ENCODE measurements at regions not wholly inside any gene's neighbourhood (a gene's known extent, or its start where the extent isn't known, plus 50 kb on each side); places are given as distances from the start of the nearest gene placed in this dataset.

DNA sequence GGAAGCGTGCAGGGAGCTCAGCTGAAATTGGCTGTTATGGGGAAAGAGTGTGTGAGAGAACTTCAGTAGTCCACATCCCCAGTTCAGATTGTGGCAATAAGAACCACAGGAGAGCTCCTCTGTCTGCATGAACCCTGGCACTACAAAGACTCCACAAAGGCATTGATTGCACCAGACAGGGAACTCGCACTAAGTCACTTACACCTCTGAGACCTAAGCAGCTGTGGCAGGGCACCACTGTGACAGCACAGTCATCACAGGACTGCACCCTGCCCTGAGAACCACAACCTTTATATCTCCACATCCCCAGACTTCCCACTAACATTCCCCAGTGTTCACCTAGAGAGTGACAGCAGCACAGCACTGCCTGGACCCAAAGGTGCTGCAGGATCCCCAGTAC is 226.8 kb downstream of the XPNPEP1 start:
- Histone ChIP-seq H3K9ac (replicated peaks in 1 of 4; ENCODE audit: extremely low read depth in 1 of 4, low read depth in 3 of 4, low read length in 3 of 4) (no peak overlapping the region), H2BK15ac (ENCODE audit: low read length) (no peak overlapping the region), H2BK5ac (ENCODE audit: low read depth, low read length) (no peak overlapping the region), H2BK12ac (ENCODE audit: low read depth, low read length) (no peak overlapping the region), H3K56ac (replicated peaks; ENCODE audit: insufficient read length, low read depth, low read length) (no peak overlapping the region), H3K23me2 (ENCODE audit: low read depth, low read length) (no peaks in the 10 kb centered on the region), H4K91ac (replicated peaks; ENCODE audit: insufficient read length, low read length) (no peak overlapping the region), H3K79me2 (ENCODE audit: control insufficient read depth in 1 of 2, insufficient read depth in 2 of 2, low read length in 2 of 2) (no peaks in the 10 kb centered on the region), H3K23ac (ENCODE audit: insufficient read length) (no peak overlapping the region), H4K8ac (ENCODE audit: extremely low read depth, insufficient read depth, low read length) (no peak overlapping the region), H2BK20ac (ENCODE audit: low read length) (no peak overlapping the region), H3K18ac (ENCODE audit: extremely low read depth, low read length) (no peak overlapping the region), H2AFZ (ENCODE audit: low read length) (no peak overlapping the region), H3K4me3 (ENCODE audit: extremely low read depth in 1 of 4, insufficient read depth in 2 of 4, low read depth in 3 of 4, low read length in 4 of 4) (no peak overlapping the region), H4K20me1 (replicated peaks in 1 of 2; ENCODE audit: control insufficient read depth in 1 of 2, insufficient read depth in 2 of 2, low read length in 2 of 2) (no peaks in the 10 kb centered on the region), H2BK120ac (replicated peaks; ENCODE audit: low read depth, low read length) (no peak overlapping the region), H3K4me2 (ENCODE audit: insufficient read depth in 1 of 2, low read depth in 2 of 2, low read length in 2 of 2) (no peak overlapping the region), H2AK5ac (ENCODE audit: low read depth, low read length) (no peak overlapping the region), H3K79me1 (ENCODE audit: low read depth, low read length) (no peaks in the 10 kb centered on the region), H4K5ac (ENCODE audit: insufficient read length, low read depth, low read length) (no peak overlapping the region), H3K27me3 (replicated peaks in 1 of 4; ENCODE audit: control insufficient read depth in 3 of 4, extremely low read depth in 1 of 4, insufficient read depth in 3 of 4, low read length in 3 of 4) (no peaks in the 10 kb centered on the region), H3K14ac (ENCODE audit: insufficient read length) (no peak overlapping the region), H3K27ac (ENCODE audit: low read depth, low read length) (no peak overlapping the region), H3K4me1 (replicated peaks in 1 of 4; ENCODE audit: control insufficient read depth in 3 of 4, insufficient read depth in 4 of 4, low read length in 3 of 4) (no peaks in the 10 kb centered on the region), H3K36me3 (ENCODE audit: control insufficient read depth in 2 of 4, insufficient read depth in 4 of 4, low read length in 3 of 4) (no peaks in the 10 kb centered on the region), H3K4ac (replicated peaks; ENCODE audit: insufficient read length, low read depth, low read length) (no peak overlapping the region), H3K9me3 (ENCODE audit: insufficient read depth in 2 of 2, low read depth in 1 of 2, low read length in 1 of 2) (no peaks in the 10 kb centered on the region)
- DNase-seq (ENCODE audit: low read depth in 1 of 2, low spot score in 2 of 2): no peak
- WGBS, 2 experiments (ENCODE audit: extremely low coverage in 1 of 2, insufficient coverage in 1 of 2, insufficient read length in 1 of 2, insufficient replicate concordance in 2 of 2, low coverage in 1 of 2, low lambda C conversion rate in 2 of 2, missing lambda C conversion rate in 1 of 2): 80% methylated on average over 2 of the region's 2 CpGs; no CpG with 5 or more reads in 1 of the 2 experiments
- ChIA-PET CTCF (ENCODE audit: partially characterized antibody) (interaction anchor here (0.6 to 1.6 kb wide), 2 partner anchors 77 to 170 kb away, joined by 3 read pairs; no protein-coding TSS in a partner anchor), POLR2A (ENCODE audit: partially characterized antibody) (no interaction called here)
- no peak for FAIRE-seq
- TF ChIP-seq SIX5 (IDR thresholded peaks at IDR 0.05; ENCODE audit: low read depth, low read length) (no peak), SIN3A (conservative IDR thresholded peaks at IDR 0.05 in 1 of 2, IDR thresholded peaks at IDR 0.05 in 1 of 2; ENCODE audit: low read depth in 1 of 2, low read length in 2 of 2) (no peak), GTF2F1 (IDR thresholded peaks at IDR 0.05; ENCODE audit: borderline replicate concordance, low read depth, low read length) (no peak), BCL11A (IDR thresholded peaks at IDR 0.05; ENCODE audit: low read depth in 2 of 2, low read length in 2 of 2) (no peak), CHD2 (IDR thresholded peaks at IDR 0.05; ENCODE audit: low read length) (no peak), CREB1 (IDR thresholded peaks at IDR 0.05) (no peak)
